Trophoblast cell (in vitro differentiated cells and primary cell): ENCODE measurements at regions not wholly inside any gene's neighbourhood (a gene's known extent, or its start where the extent isn't known, plus 50 kb on each side); places are given as distances from the start of the nearest gene placed in this dataset.

Experiments
- DNase-seq, 2 donors: peaks; one replicate each; pipeline ENCODE4 v3.0.0-alpha.2; 2016
- H2AFZ ChIP-seq: 2 replicates; pipeline ENCODE4 v1.6.1; 2013; ENCODE audit warnings: low read length, moderate library complexity, mild to moderate bottlenecking; ENCODE audit not compliant: insufficient read depth, poor library complexity
- H2AK5ac ChIP-seq: 2 replicates; pipeline ENCODE4 v1.6.1; 2013; ENCODE audit warnings: mild to moderate bottlenecking, low read length
- H2BK120ac ChIP-seq: 2 replicates; pipeline ENCODE4 v1.6.1; 2013; ENCODE audit warnings: low read length, mild to moderate bottlenecking, moderate library complexity; ENCODE audit not compliant: insufficient read depth, poor library complexity
- H2BK12ac ChIP-seq: 2 replicates; pipeline ENCODE4 v1.6.1; 2013; ENCODE audit warnings: mild to moderate bottlenecking, low read length, moderate library complexity
- H2BK5ac ChIP-seq: 2 replicates; pipeline ENCODE4 v1.6.1; 2013; ENCODE audit warnings: low read length, low read depth, moderate library complexity, mild to moderate bottlenecking; ENCODE audit not compliant: poor library complexity
- H3K14ac ChIP-seq: 2 replicates; pipeline ENCODE4 v1.6.1; 2013; ENCODE audit warnings: mild to moderate bottlenecking, low read length
- H3K18ac ChIP-seq: 2 replicates; pipeline ENCODE4 v1.6.1; 2013; ENCODE audit warnings: mild to moderate bottlenecking, low read length
- H3K23ac ChIP-seq: 2 replicates; pipeline ENCODE4 v1.6.1; 2013; ENCODE audit warnings: low read length
- H3K27ac ChIP-seq: 2 replicates; pipeline ENCODE4 v1.5.1; 2013; ENCODE audit warnings: low read depth, mild to moderate bottlenecking, inconsistent platforms, low read length, moderate library complexity
- H3K27me3 ChIP-seq: 2 replicates; pipeline ENCODE4 v1.6.1; 2013; ENCODE audit warnings: inconsistent platforms, mild to moderate bottlenecking, low read length, moderate library complexity; ENCODE audit not compliant: insufficient read depth
- H3K36me3 ChIP-seq, 2 experiments: 1 replicate in 1 of 2; 2 replicates in 1 of 2; pipeline ENCODE4 v1.6.1; 2013; ENCODE audit warnings: low read length in 2 of 2, mild to moderate bottlenecking in 2 of 2, moderate library complexity in 1 of 2; ENCODE audit not compliant: insufficient read depth in 2 of 2, control insufficient read depth in 1 of 2
- H3K4ac ChIP-seq: 2 replicates; pipeline ENCODE4 v1.6.1; 2013; ENCODE audit warnings: low read depth, mild to moderate bottlenecking, low read length, moderate library complexity
- H3K4me1 ChIP-seq, 2 experiments: 1 replicate in 1 of 2; 2 replicates in 1 of 2; pipeline ENCODE4 v1.6.1; 2013; ENCODE audit warnings: low read length in 2 of 2, mild to moderate bottlenecking in 2 of 2, moderate library complexity in 1 of 2; ENCODE audit not compliant: insufficient read depth in 2 of 2, control insufficient read depth in 1 of 2
- H3K4me2 ChIP-seq: 2 replicates; pipeline ENCODE4 v1.6.1; 2013; ENCODE audit warnings: inconsistent platforms, mild to moderate bottlenecking, low read length, moderate library complexity
- H3K4me3 ChIP-seq: 2 replicates; pipeline ENCODE4 v1.5.1; 2013; ENCODE audit warnings: mild to moderate bottlenecking, low read depth, low read length, inconsistent platforms
- H3K79me1 ChIP-seq: one replicate; pipeline ENCODE4 v1.6.1; 2013; ENCODE audit warnings: low read length
- H3K79me2 ChIP-seq: 2 replicates; pipeline ENCODE4 v1.6.1; 2013; ENCODE audit warnings: low read length, mild to moderate bottlenecking; ENCODE audit not compliant: control insufficient read depth, insufficient read depth, poor library complexity
- H3K9ac ChIP-seq: 2 replicates; pipeline ENCODE4 v1.6.1; 2013; ENCODE audit warnings: mild to moderate bottlenecking, low read length
- H3K9me3 ChIP-seq: 2 replicates; pipeline ENCODE4 v1.6.1; 2013; ENCODE audit warnings: low read depth, mild to moderate bottlenecking, control low read depth, inconsistent platforms, low read length; ENCODE audit not compliant: insufficient read depth
- H4K12ac ChIP-seq: 2 replicates; pipeline ENCODE4 v1.6.1; 2013; ENCODE audit warnings: low read depth, mild to moderate bottlenecking, low read length, moderate library complexity
- H4K8ac ChIP-seq: 2 replicates; pipeline ENCODE4 v1.6.1; 2013; ENCODE audit warnings: low read depth, mild to moderate bottlenecking, low read length, moderate library complexity
- H4K91ac ChIP-seq: one replicate; pipeline ENCODE4 v1.6.1; 2013; ENCODE audit warnings: low read depth, mild to moderate bottlenecking, low read length, moderate library complexity
- WGBS: extraction: QIAGEN DNeasy Blood & Tissue Kit; methylation state at CpG from one replicate; pipeline ENCODE4 v1.1.7; 2013; ENCODE audit warnings: missing lambda C conversion rate; ENCODE audit not compliant: insufficient read length, insufficient coverage; ENCODE audit errors: extremely low coverage; 5-methylcytosine and 5-hydroxymethylcytosine counted together

- no peak overlapping the region for H3K14ac ChIP-seq
- no peak overlapping the region for H3K23ac ChIP-seq
- no peaks in the 10 kb centered on the region for H3K79me2 ChIP-seq
- no peaks in the 10 kb centered on the region for H3K79me1 ChIP-seq
- no peaks in the 10 kb centered on the region for H3K9me3 ChIP-seq
- H3K9ac ChIP-seq = no peak overlapping the region
- no peak overlapping the region for H2BK120ac ChIP-seq
- H3K27me3 ChIP-seq = no peaks in the 10 kb centered on the region
- no peak overlapping the region for H2AFZ ChIP-seq
- H4K12ac ChIP-seq = no peak overlapping the region
- no peak overlapping the region for H3K4me2 ChIP-seq
- no peak overlapping the region for H2AK5ac ChIP-seq
- no peak overlapping the region for H4K91ac ChIP-seq
- DNase-seq = no peak
- no peak overlapping the region for H2BK12ac ChIP-seq
- H4K8ac ChIP-seq = no peak overlapping the region
- no peak overlapping the region for H3K4me3 ChIP-seq
- no peak overlapping the region for H3K4ac ChIP-seq
- H2BK5ac ChIP-seq = no peak overlapping the region
- no peak overlapping the region for H3K18ac ChIP-seq
- H3K27ac ChIP-seq = no peak overlapping the region
- H3K4me1 ChIP-seq = no peaks in the 10 kb centered on the region
- no CpG with 5 or more reads among the region's 2 CpGs for WGBS
- no peaks in the 10 kb centered on the region for H3K36me3 ChIP-seq
Observed at GRCh38 chrX:112577146-112577545, 102.6 kb downstream of the LHFPL1 start.

- H3K36me3 ChIP-seq = no peaks in the 10 kb centered on the region
- no peak overlapping the region for H3K14ac ChIP-seq
- H3K27ac ChIP-seq = no peak overlapping the region
- H2BK5ac ChIP-seq = no peak overlapping the region
- H2BK120ac ChIP-seq = no peak overlapping the region
- DNase-seq = no peak
- H2AFZ ChIP-seq = no peak overlapping the region
- no peak overlapping the region for H3K4me3 ChIP-seq
- no peak overlapping the region for H4K91ac ChIP-seq
- H3K18ac ChIP-seq = no peak overlapping the region
- no peaks in the 10 kb centered on the region for H3K4me1 ChIP-seq
- H3K27me3 ChIP-seq = no peaks in the 10 kb centered on the region
- no peak overlapping the region for H3K23ac ChIP-seq
- H3K4me2 ChIP-seq = no peak overlapping the region
- H3K4ac ChIP-seq = no peak overlapping the region
- no peak overlapping the region for H3K9ac ChIP-seq
- no peak overlapping the region for H2BK12ac ChIP-seq
- no peak overlapping the region for H4K8ac ChIP-seq
- H3K79me2 ChIP-seq = no peaks in the 10 kb centered on the region
- no peak overlapping the region for H2AK5ac ChIP-seq
- H3K9me3 ChIP-seq = no peaks in the 10 kb centered on the region
- no peak overlapping the region for H4K12ac ChIP-seq
- no peaks in the 10 kb centered on the region for H3K79me1 ChIP-seq
- WGBS = no CpG with 5 or more reads among the region's 1 CpG
Observed at GRCh38 chrX:112571388-112571787, 108.3 kb downstream of the LHFPL1 start.

GRCh38 chrX:112555831-112556230 is 123.9 kb downstream of the LHFPL1 start:
- Histone ChIP-seq H4K12ac (no peak overlapping the region), H3K14ac (no peak overlapping the region), H3K4ac (no peak overlapping the region), H3K4me2 (no peak overlapping the region), H2BK120ac (no peak overlapping the region), H4K91ac (no peak overlapping the region), H4K8ac (no peak overlapping the region), H2AK5ac (no peak overlapping the region), H3K18ac (no peak overlapping the region), H3K36me3 (no peaks in the 10 kb centered on the region), H3K23ac (no peak overlapping the region), H2AFZ (no peak overlapping the region), H3K4me1 (no peaks in the 10 kb centered on the region), H3K79me1 (no peaks in the 10 kb centered on the region), H3K9me3 (no peaks in the 10 kb centered on the region), H3K27ac (no peak overlapping the region), H2BK5ac (no peak overlapping the region), H3K79me2 (no peaks in the 10 kb centered on the region), H3K4me3 (no peak overlapping the region), H2BK12ac (no peak overlapping the region), H3K9ac (no peak overlapping the region), H3K27me3 (no peaks in the 10 kb centered on the region)
- WGBS = no CpG with 5 or more reads among the region's 3 CpGs
- no peak for DNase-seq

- Histone ChIP-seq H2BK5ac (no peak overlapping the region), H2BK120ac (no peak overlapping the region), H3K79me2 (no peaks in the 10 kb centered on the region), H4K91ac (no peak overlapping the region), H4K8ac (no peak overlapping the region), H3K79me1 (no peaks in the 10 kb centered on the region), H2BK12ac (no peak overlapping the region), H4K12ac (no peak overlapping the region), H3K23ac (no peak overlapping the region), H3K4me3 (no peak overlapping the region), H3K4ac (no peak overlapping the region), H3K4me1 (no peaks in the 10 kb centered on the region), H3K18ac (no peak overlapping the region), H3K14ac (no peak overlapping the region), H2AK5ac (no peak overlapping the region), H2AFZ (no peak overlapping the region), H3K9ac (no peak overlapping the region), H3K36me3 (no peaks in the 10 kb centered on the region), H3K9me3 (no peaks in the 10 kb centered on the region), H3K27me3 (no peaks in the 10 kb centered on the region), H3K4me2 (no peak overlapping the region), H3K27ac (no peak overlapping the region)
- DNase-seq = peak in 1 of 2 donors; percentile 56
- WGBS = no CpG with 5 or more reads among the region's 4 CpGs
Observed at GRCh38 chrX:112545051-112545450, 134.7 kb downstream of the LHFPL1 start.
